H9 (cell line): ENCODE measurements at regions not wholly inside any gene's neighbourhood (a gene's known extent, or its start where the extent isn't known, plus 50 kb on each side); places are given as distances from the start of the nearest gene placed in this dataset.

ENCODE experiments used
- DNase-seq: peaks from one replicate; pipeline ENCODE4 v3.0.0-alpha.2; 2017
- H2AFZ ChIP-seq: one replicate; pipeline ENCODE4 v1.6.1; 2013; ENCODE audit warnings: mild to moderate bottlenecking, low read length, control low read depth, moderate library complexity
- H2AK5ac ChIP-seq: 2 replicates; pipeline ENCODE4 v1.6.1; 2013; ENCODE audit warnings: low read length, control low read depth, mixed read lengths; ENCODE audit not compliant: insufficient read length
- H2BK120ac ChIP-seq: one replicate; pipeline ENCODE4 v1.6.1; 2013; ENCODE audit warnings: low read depth, mild to moderate bottlenecking, low read length, control low read depth, inconsistent platforms; ENCODE audit not compliant: poor library complexity, severe bottlenecking
- H2BK12ac ChIP-seq: 2 replicates; pipeline ENCODE4 v1.6.1; 2013; ENCODE audit warnings: low read length, control low read depth, mixed read lengths, low read depth; ENCODE audit not compliant: insufficient read length
- H2BK15ac ChIP-seq: 2 replicates; pipeline ENCODE4 v1.6.1; 2013; ENCODE audit warnings: low read depth, low read length, control low read depth
- H2BK20ac ChIP-seq: one replicate; pipeline ENCODE4 v1.6.1; 2013; ENCODE audit warnings: low read depth, mild to moderate bottlenecking, low read length, control low read depth, inconsistent platforms; ENCODE audit not compliant: poor library complexity, severe bottlenecking
- H2BK5ac ChIP-seq: 2 replicates; pipeline ENCODE4 v1.6.1; 2013; ENCODE audit warnings: low read length, control low read depth, mixed read lengths; ENCODE audit not compliant: insufficient read length
- H3K14ac ChIP-seq: 2 replicates; pipeline ENCODE4 v1.6.1; 2013; ENCODE audit warnings: low read length, control low read depth; ENCODE audit not compliant: insufficient read depth
- H3K18ac ChIP-seq: 2 replicates; pipeline ENCODE4 v1.6.1; 2013; ENCODE audit warnings: low read depth, mild to moderate bottlenecking, mixed read lengths, low read length, control low read depth; ENCODE audit not compliant: insufficient read length
- H3K23ac ChIP-seq: 2 replicates; pipeline ENCODE4 v1.6.1; 2013; ENCODE audit warnings: low read length, control low read depth, mixed read lengths, low read depth; ENCODE audit not compliant: insufficient read length
- H3K23me2 ChIP-seq: 2 replicates; pipeline ENCODE4 v1.6.1; 2013; ENCODE audit warnings: low read depth, mild to moderate bottlenecking, mixed read lengths, low read length, control low read depth; ENCODE audit not compliant: insufficient read length, poor library complexity, severe bottlenecking
- H3K27ac ChIP-seq: 2 replicates; pipeline ENCODE4 v1.5.1; 2013; ENCODE audit warnings: low read length, control low read depth, mixed read lengths, low read depth; ENCODE audit not compliant: insufficient read length
- H3K27me3 ChIP-seq: 2 replicates; pipeline ENCODE4 v1.6.1; 2013; ENCODE audit warnings: low read length, control low read depth, inconsistent platforms; ENCODE audit not compliant: insufficient read depth
- H3K4ac ChIP-seq: 2 replicates; pipeline ENCODE4 v1.6.1; 2013; ENCODE audit warnings: low read depth, mild to moderate bottlenecking, control low read depth, inconsistent platforms, low read length, moderate library complexity
- H3K4me1 ChIP-seq: 2 replicates; pipeline ENCODE4 v1.6.1; 2013; ENCODE audit warnings: low read length, control low read depth, inconsistent platforms; ENCODE audit not compliant: insufficient read depth
- H3K4me2 ChIP-seq: 2 replicates; pipeline ENCODE4 v1.6.1; 2013; ENCODE audit warnings: low read length, control low read depth, mixed read lengths; ENCODE audit not compliant: insufficient read length, insufficient read depth
- H3K56ac ChIP-seq: 2 replicates; pipeline ENCODE4 v1.6.1; 2013; ENCODE audit warnings: low read depth, mild to moderate bottlenecking, mixed read lengths, low read length, control low read depth; ENCODE audit not compliant: insufficient read length
- H3K79me1 ChIP-seq: 2 replicates; pipeline ENCODE4 v1.6.1; 2013; ENCODE audit warnings: low read depth, mild to moderate bottlenecking, moderate library complexity, low read length, control low read depth, inconsistent platforms; ENCODE audit not compliant: insufficient read depth, poor library complexity, severe bottlenecking
- H3K79me2 ChIP-seq: 2 replicates; pipeline ENCODE4 v1.6.1; 2013; ENCODE audit warnings: low read length, control low read depth, inconsistent platforms; ENCODE audit not compliant: insufficient read depth
- H3K9ac ChIP-seq: 2 replicates; pipeline ENCODE4 v1.6.1; 2013; ENCODE audit warnings: low read length, control low read depth, mixed read lengths; ENCODE audit not compliant: insufficient read length; ENCODE audit errors: extremely low read depth
- H3K9me3 ChIP-seq: one replicate; pipeline ENCODE4 v1.6.1; 2013; ENCODE audit warnings: low read depth, low read length, inconsistent platforms; ENCODE audit not compliant: control insufficient read depth
- H3T11ph ChIP-seq: one replicate; pipeline ENCODE4 v1.6.1; 2013; ENCODE audit warnings: mild to moderate bottlenecking, low read length, control low read depth, inconsistent platforms
- H4K20me1 ChIP-seq: one replicate; pipeline ENCODE4 v1.6.1; 2013; ENCODE audit not compliant: control insufficient read depth, insufficient read length, insufficient read depth
- H4K5ac ChIP-seq: 2 replicates; pipeline ENCODE4 v1.6.1; 2013; ENCODE audit warnings: low read depth, mild to moderate bottlenecking, mixed read lengths, low read length, control low read depth; ENCODE audit not compliant: insufficient read length
- H4K8ac ChIP-seq: replicated peaks from 2 replicates; pipeline ENCODE4 v1.6.1; 2013; ENCODE audit warnings: low read length, control low read depth, mixed read lengths, low read depth; ENCODE audit not compliant: insufficient read length
- H4K91ac ChIP-seq: 2 replicates; pipeline ENCODE4 v1.6.1; 2013; ENCODE audit warnings: low read depth, mild to moderate bottlenecking, moderate library complexity, mixed read lengths, low read length, control low read depth; ENCODE audit not compliant: insufficient read length
- H3K27ac Mint-ChIP-seq, 3 experiments: 2 replicates in 2 of 3; 3 replicates in 1 of 3; pipeline ENCODE4 v1.8.0; 2020 to 2021; ENCODE audit warnings: mixed read lengths in 3 of 3, mild to moderate bottlenecking in 1 of 3, moderate library complexity in 1 of 3
- H3K27me3 Mint-ChIP-seq: 2 replicates; pipeline ENCODE4 v1.8.0; 2021; ENCODE audit warnings: low read depth, mild to moderate bottlenecking, moderate library complexity, mixed read lengths
- H3K36me3 Mint-ChIP-seq, 3 experiments: 2 replicates in 2 of 3; 3 replicates in 1 of 3; pipeline ENCODE4 v1.8.0; 2020 to 2021; ENCODE audit warnings: low read depth in 3 of 3, mixed read lengths in 3 of 3; ENCODE audit not compliant: insufficient read depth in 1 of 3
- H3K4me1 Mint-ChIP-seq, 2 experiments: 2 replicates each; pipeline ENCODE4 v1.8.0; 2020; ENCODE audit warnings: mixed read lengths in 2 of 2
- H3K4me3 Mint-ChIP-seq, 2 experiments: 2 replicates in 1 of 2; 3 replicates in 1 of 2; pipeline ENCODE4 v1.8.0; 2020 to 2021; ENCODE audit warnings: mild to moderate bottlenecking in 2 of 2, mixed read lengths in 2 of 2, moderate library complexity in 1 of 2
- H3K9me3 Mint-ChIP-seq, 2 experiments: 2 replicates in 1 of 2; 3 replicates in 1 of 2; pipeline ENCODE4 v1.8.0; 2020; ENCODE audit warnings: mild to moderate bottlenecking in 2 of 2, mixed read lengths in 2 of 2, moderate library complexity in 1 of 2
- WGBS: extraction: QIAGEN DNeasy Blood & Tissue Kit; methylation state at CpG from one replicate; pipeline ENCODE4 v1.1.7; 2013; ENCODE audit warnings: missing lambda C conversion rate, low lambda C conversion rate, mixed read lengths; ENCODE audit not compliant: insufficient read length; ENCODE audit errors: extremely low coverage; 5-methylcytosine and 5-hydroxymethylcytosine counted together
- TF ChIP-seq, protein P1 (sequence below): fragments of 200-600 bp; sonication (generic); conservative IDR thresholded peaks from 3 replicates; pipeline ENCODE4 v1.8.0; 2021; ENCODE audit warnings: antibody characterized with exemption, mild to moderate bottlenecking

GRCh38 chr2:217701622-217702021 is 301.2 kb downstream of the TNS1 start:
- Histone ChIP-seq H2BK12ac (no peak overlapping the region), H3K4ac (no peak overlapping the region), H3K4me2 (no peak overlapping the region), H2BK15ac (no peak overlapping the region), H2AFZ (no peak overlapping the region), H2BK20ac (no peak overlapping the region), H3K27ac (no peak overlapping the region), H3K9ac (no peak overlapping the region), H4K8ac (no peak overlapping the region), H3K27me3 (no peaks in the 10 kb centered on the region), H3K23me2 (no peaks in the 10 kb centered on the region), H3K9me3 (no peaks in the 10 kb centered on the region), H3T11ph (no peak overlapping the region), H3K14ac (no peak overlapping the region), H3K18ac (no peak overlapping the region), H2AK5ac (no peak overlapping the region), H3K4me1 (no peaks in the 10 kb centered on the region), H3K79me2 (no peaks in the 10 kb centered on the region), H4K91ac (no peak overlapping the region), H3K79me1 (no peaks in the 10 kb centered on the region), H2BK120ac (no peak overlapping the region), H3K56ac (no peak overlapping the region), H2BK5ac (no peak overlapping the region), H4K20me1 (no peaks in the 10 kb centered on the region), H4K5ac (no peak overlapping the region), H3K23ac (no peak overlapping the region)
- Mint-ChIP-seq H3K27ac (no peak overlapping the region), H3K27me3 (peaks cover 7% of the 10 kb centered on the region), H3K36me3 (no peaks in the 10 kb centered on the region), H3K4me3 (no peak overlapping the region), H3K9me3 (no peaks in the 10 kb centered on the region), H3K4me1 (no peaks in the 10 kb centered on the region)
- no CpG with 5 or more reads among the region's 5 CpGs for WGBS
- TF ChIP-seq, protein P1, sequence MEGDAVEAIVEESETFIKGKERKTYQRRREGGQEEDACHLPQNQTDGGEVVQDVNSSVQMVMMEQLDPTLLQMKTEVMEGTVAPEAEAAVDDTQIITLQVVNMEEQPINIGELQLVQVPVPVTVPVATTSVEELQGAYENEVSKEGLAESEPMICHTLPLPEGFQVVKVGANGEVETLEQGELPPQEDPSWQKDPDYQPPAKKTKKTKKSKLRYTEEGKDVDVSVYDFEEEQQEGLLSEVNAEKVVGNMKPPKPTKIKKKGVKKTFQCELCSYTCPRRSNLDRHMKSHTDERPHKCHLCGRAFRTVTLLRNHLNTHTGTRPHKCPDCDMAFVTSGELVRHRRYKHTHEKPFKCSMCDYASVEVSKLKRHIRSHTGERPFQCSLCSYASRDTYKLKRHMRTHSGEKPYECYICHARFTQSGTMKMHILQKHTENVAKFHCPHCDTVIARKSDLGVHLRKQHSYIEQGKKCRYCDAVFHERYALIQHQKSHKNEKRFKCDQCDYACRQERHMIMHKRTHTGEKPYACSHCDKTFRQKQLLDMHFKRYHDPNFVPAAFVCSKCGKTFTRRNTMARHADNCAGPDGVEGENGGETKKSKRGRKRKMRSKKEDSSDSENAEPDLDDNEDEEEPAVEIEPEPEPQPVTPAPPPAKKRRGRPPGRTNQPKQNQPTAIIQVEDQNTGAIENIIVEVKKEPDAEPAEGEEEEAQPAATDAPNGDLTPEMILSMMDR: no peak
- no peak for DNase-seq
